ENCODE measurements at regions not wholly inside any gene's neighbourhood (a gene's known extent, or its start where the extent isn't known, plus 50 kb on each side); places are given as distances from the start of the nearest gene placed in this dataset.

- TF ChIP-seq CTCF (IDR thresholded peaks at IDR 0.05) (no peak), POLR2A (IDR thresholded peaks at IDR 0.05) (no peak), EP300 (IDR thresholded peaks at IDR 0.05) (no peak), POLR2AphosphoS5 (IDR thresholded peaks at IDR 0.05) (no peak)
Measured at GRCh38 chr15:70518201-70519003, 245.0 kb downstream of the UACA start.

Data from stomach (tissue), 4 donors.